WERI-Rb-1 (cell line): ENCODE measurements at regions not wholly inside any gene's neighbourhood (a gene's known extent, or its start where the extent isn't known, plus 50 kb on each side); places are given as distances from the start of the nearest gene placed in this dataset.

Source experiments
- DNase-seq: peaks from one replicate; pipeline ENCODE4 v3.0.0-alpha.2; 2020
- H3K27ac ChIP-seq: fragments of 250-450 bp; sonication (Bioruptor Pico); 2 replicates; pipeline ENCODE4 v1.5.1; 2020; ENCODE audit warnings: mild to moderate bottlenecking, moderate library complexity
- H3K27me3 ChIP-seq: fragments of 250-450 bp; sonication (Bioruptor Pico); 2 replicates; pipeline ENCODE4 v1.5.1; 2021; ENCODE audit warnings: mild to moderate bottlenecking, low read depth, moderate library complexity; ENCODE audit not compliant: insufficient read depth, severe bottlenecking
- H3K36me3 ChIP-seq: fragments of 250-450 bp; sonication (Bioruptor Pico); 2 replicates; pipeline ENCODE4 v1.5.1; 2020; ENCODE audit warnings: mild to moderate bottlenecking, moderate library complexity
- H3K4me3 ChIP-seq: 2 replicates; pipeline ENCODE4 v1.5.1; 2011; ENCODE audit warnings: low read depth, mild to moderate bottlenecking, control low read depth, low read length
- H3K9me3 ChIP-seq: fragments of 250-450 bp; sonication (Bioruptor Pico); 2 replicates; pipeline ENCODE4 v1.5.1; 2021; ENCODE audit warnings: mild to moderate bottlenecking, moderate library complexity; ENCODE audit not compliant: severe bottlenecking
- CTCF ChIP-seq: IDR thresholded peaks from 2 replicates; pipeline ENCODE4 v1.5.1; 2011; ENCODE audit warnings: low read depth, mild to moderate bottlenecking, control low read depth, inconsistent platforms, low read length

DNA sequence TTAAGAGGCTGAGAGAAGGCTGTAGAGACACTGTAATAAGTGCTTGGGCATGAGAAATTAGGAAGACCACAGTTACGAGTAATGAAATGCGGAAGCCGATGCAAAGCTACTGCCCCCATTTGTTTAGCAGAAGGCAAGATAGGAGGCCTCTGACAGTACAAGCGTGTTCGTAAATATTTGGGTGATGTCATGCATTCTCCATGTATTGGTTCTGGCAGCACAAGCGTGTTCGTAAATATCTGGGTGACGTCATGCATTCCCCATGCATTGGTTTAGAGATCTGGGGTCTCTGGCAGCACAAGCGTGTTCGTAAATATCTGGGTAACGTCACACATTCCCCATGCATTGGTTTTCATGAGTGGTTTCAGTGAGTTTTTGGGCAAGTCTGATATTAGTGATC lies 661.5 kb upstream of the FRG1 start:
- no peak for DNase-seq
- H3K4me3 ChIP-seq, result no peak overlapping the region
- no peak overlapping the region for H3K27ac ChIP-seq
- H3K36me3 ChIP-seq, result no peaks in the 10 kb centered on the region
- H3K27me3 ChIP-seq, result peaks cover 48% of the 10 kb centered on the region
- no peaks in the 10 kb centered on the region for H3K9me3 ChIP-seq
- TF ChIP-seq CTCF, result no peak

DNA sequence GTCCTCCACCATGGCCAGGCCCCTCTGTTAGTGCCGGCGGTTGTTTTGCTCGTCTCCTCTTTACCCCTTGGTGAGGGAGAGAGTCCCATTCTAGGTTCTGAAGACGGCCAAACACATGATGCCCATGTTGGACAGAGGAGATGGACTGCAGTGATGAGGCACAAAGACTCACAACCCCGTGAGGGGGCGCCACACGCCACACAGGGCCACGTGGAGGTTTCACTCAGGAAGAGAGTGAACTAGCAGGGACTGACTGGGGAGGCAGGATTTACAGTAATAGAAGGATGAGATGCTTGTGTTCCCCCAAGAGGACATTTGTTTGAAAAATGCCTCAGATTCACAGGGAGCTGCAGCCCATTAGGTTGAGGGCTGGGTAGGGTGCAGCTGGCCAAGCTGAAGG lies 655.3 kb upstream of the FRG1 start:
- no peak for DNase-seq
- Histone ChIP-seq H3K36me3 (no peaks in the 10 kb centered on the region), H3K27me3 (peaks cover 84% of the 10 kb centered on the region), H3K9me3 (no peaks in the 10 kb centered on the region), H3K4me3 (no peak overlapping the region), H3K27ac (no peak overlapping the region)
- TF ChIP-seq CTCF, result no peak

DNA sequence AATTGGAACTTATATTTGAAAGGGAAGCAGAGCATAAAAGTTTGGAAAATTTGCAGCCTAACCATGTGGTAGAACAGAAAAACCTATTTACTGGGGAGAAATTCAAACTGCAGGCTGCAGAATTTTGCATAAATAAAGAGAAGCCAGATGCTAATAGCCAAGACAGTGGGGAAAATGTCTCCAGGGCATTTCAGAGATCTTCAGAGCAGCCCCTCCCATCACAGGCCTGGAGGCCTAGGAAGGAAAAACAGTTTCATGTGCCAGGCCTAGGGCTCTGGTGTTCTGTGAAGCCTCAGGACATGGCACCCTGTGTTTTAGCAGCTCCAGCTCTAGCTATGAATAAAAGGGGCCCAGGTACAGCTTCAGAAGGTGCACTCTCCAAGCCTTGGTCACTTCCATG lies 648.7 kb upstream of the FRG1 start:
- no peak for TF ChIP-seq CTCF
- no peaks in the 10 kb centered on the region for H3K9me3 ChIP-seq
- peaks cover 68% of the 10 kb centered on the region for H3K27me3 ChIP-seq
- H3K36me3 ChIP-seq, result no peaks in the 10 kb centered on the region
- H3K27ac ChIP-seq, result no peak overlapping the region
- H3K4me3 ChIP-seq, result no peak overlapping the region
- DNase-seq, result no peak

GRCh38 chr4:189293459-189293858 lies 647.2 kb upstream of the FRG1 start:
- H3K36me3 ChIP-seq, result no peaks in the 10 kb centered on the region
- peaks cover 53% of the 10 kb centered on the region for H3K27me3 ChIP-seq
- DNase-seq, result no peak
- no peak overlapping the region for H3K4me3 ChIP-seq
- TF ChIP-seq CTCF, result no peak
- H3K27ac ChIP-seq, result no peak overlapping the region
- no peaks in the 10 kb centered on the region for H3K9me3 ChIP-seq

GRCh38 chr4:189294574-189294973 lies 646.1 kb upstream of the FRG1 start:
- TF ChIP-seq CTCF, result no peak
- H3K27ac ChIP-seq, result no peak overlapping the region
- peaks cover 46% of the 10 kb centered on the region for H3K27me3 ChIP-seq

GRCh38 chr4:189299706-189300105 lies 641.0 kb upstream of the FRG1 start:
- H3K36me3 ChIP-seq, result no peaks in the 10 kb centered on the region
- no peak overlapping the region for H3K27ac ChIP-seq
- TF ChIP-seq CTCF, result no peak
- H3K4me3 ChIP-seq, result no peak overlapping the region
- no peaks in the 10 kb centered on the region for H3K9me3 ChIP-seq
- H3K27me3 ChIP-seq, result peaks cover 53% of the 10 kb centered on the region
- no peak for DNase-seq

More at GRCh38 chr4:189294574-189294973, 646.1 kb upstream of the FRG1 start:
- Histone ChIP-seq H3K4me3 (no peak overlapping the region), H3K36me3 (no peaks in the 10 kb centered on the region), H3K9me3 (no peaks in the 10 kb centered on the region)
- DNase-seq, result no peak
